ENCODE measurements at regions not wholly inside any gene's neighbourhood (a gene's known extent, or its start where the extent isn't known, plus 50 kb on each side); places are given as distances from the start of the nearest gene placed in this dataset.

DNA sequence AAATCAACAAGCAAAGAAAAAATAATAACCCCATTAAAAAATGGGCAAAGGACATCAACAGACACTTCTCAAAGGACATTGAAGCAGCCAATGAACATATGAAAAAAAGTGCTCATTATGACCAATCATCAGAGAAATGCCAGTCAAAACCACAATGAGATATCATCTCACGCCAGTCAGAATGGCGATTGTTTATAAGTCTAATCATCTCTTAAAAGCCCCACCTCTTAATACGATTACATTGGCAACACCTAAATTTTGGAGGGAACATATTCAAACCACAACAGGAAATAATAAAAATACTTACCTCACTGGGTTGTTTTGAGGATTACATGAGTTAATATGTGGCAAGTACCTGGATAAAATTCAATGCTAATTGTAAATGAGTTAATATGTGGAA lies 57.1 kb upstream of the PLPPR4 start:
- no peak for TF ChIP-seq BMI1 (IDR thresholded peaks at IDR 0.05; ENCODE audit: borderline replicate concordance)
- no peak for TF ChIP-seq EZH2 (IDR thresholded peaks at IDR 0.05; ENCODE audit: borderline replicate concordance, control insufficient read depth, low read depth, low read length)
- TF ChIP-seq RELA (IDR thresholded peaks at IDR 0.05; ENCODE audit: borderline replicate concordance, partially characterized antibody) = no peak
- TF ChIP-seq JUNB (IDR thresholded peaks at IDR 0.05) = no peak
- TF ChIP-seq WRNIP1 (IDR thresholded peaks at IDR 0.05; ENCODE audit: borderline replicate concordance, low read depth, low read length) = no peak
- no peak for TF ChIP-seq SIN3A (IDR thresholded peaks at IDR 0.05; ENCODE audit: low read depth, low read length)
- TF ChIP-seq, protein P1, sequence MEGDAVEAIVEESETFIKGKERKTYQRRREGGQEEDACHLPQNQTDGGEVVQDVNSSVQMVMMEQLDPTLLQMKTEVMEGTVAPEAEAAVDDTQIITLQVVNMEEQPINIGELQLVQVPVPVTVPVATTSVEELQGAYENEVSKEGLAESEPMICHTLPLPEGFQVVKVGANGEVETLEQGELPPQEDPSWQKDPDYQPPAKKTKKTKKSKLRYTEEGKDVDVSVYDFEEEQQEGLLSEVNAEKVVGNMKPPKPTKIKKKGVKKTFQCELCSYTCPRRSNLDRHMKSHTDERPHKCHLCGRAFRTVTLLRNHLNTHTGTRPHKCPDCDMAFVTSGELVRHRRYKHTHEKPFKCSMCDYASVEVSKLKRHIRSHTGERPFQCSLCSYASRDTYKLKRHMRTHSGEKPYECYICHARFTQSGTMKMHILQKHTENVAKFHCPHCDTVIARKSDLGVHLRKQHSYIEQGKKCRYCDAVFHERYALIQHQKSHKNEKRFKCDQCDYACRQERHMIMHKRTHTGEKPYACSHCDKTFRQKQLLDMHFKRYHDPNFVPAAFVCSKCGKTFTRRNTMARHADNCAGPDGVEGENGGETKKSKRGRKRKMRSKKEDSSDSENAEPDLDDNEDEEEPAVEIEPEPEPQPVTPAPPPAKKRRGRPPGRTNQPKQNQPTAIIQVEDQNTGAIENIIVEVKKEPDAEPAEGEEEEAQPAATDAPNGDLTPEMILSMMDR (IDR thresholded peaks at IDR 0.05 in 2 of 3, conservative IDR thresholded peaks at IDR 0.05 in 1 of 3; ENCODE audit: control insufficient read depth in 2 of 3, extremely low read depth in 1 of 3, insufficient read depth in 1 of 3, low read depth in 3 of 3, low read length in 3 of 3) = no peak
- TF ChIP-seq BRCA1 (IDR thresholded peaks at IDR 0.05; ENCODE audit: low read depth, low read length) = no peak
- TF ChIP-seq POLR2A (IDR thresholded peaks at IDR 0.05; ENCODE audit: low read depth, low read length) = no peak

All from GM12878 (cell line).